H9 (cell line): ENCODE measurements at regions not wholly inside any gene's neighbourhood (a gene's known extent, or its start where the extent isn't known, plus 50 kb on each side); places are given as distances from the start of the nearest gene placed in this dataset.

Source experiments
- DNase-seq: peaks from one replicate; pipeline ENCODE4 v3.0.0-alpha.2; 2017
- H2AFZ ChIP-seq: one replicate; pipeline ENCODE4 v1.6.1; 2013; ENCODE audit warnings: mild to moderate bottlenecking, low read length, control low read depth, moderate library complexity
- H2AK5ac ChIP-seq: 2 replicates; pipeline ENCODE4 v1.6.1; 2013; ENCODE audit warnings: low read length, control low read depth, mixed read lengths; ENCODE audit not compliant: insufficient read length
- H2BK120ac ChIP-seq: one replicate; pipeline ENCODE4 v1.6.1; 2013; ENCODE audit warnings: low read depth, mild to moderate bottlenecking, low read length, control low read depth, inconsistent platforms; ENCODE audit not compliant: poor library complexity, severe bottlenecking
- H2BK12ac ChIP-seq: 2 replicates; pipeline ENCODE4 v1.6.1; 2013; ENCODE audit warnings: low read length, control low read depth, mixed read lengths, low read depth; ENCODE audit not compliant: insufficient read length
- H2BK15ac ChIP-seq: 2 replicates; pipeline ENCODE4 v1.6.1; 2013; ENCODE audit warnings: low read depth, low read length, control low read depth
- H2BK20ac ChIP-seq: one replicate; pipeline ENCODE4 v1.6.1; 2013; ENCODE audit warnings: low read depth, mild to moderate bottlenecking, low read length, control low read depth, inconsistent platforms; ENCODE audit not compliant: poor library complexity, severe bottlenecking
- H2BK5ac ChIP-seq: 2 replicates; pipeline ENCODE4 v1.6.1; 2013; ENCODE audit warnings: low read length, control low read depth, mixed read lengths; ENCODE audit not compliant: insufficient read length
- H3K14ac ChIP-seq: 2 replicates; pipeline ENCODE4 v1.6.1; 2013; ENCODE audit warnings: low read length, control low read depth; ENCODE audit not compliant: insufficient read depth
- H3K18ac ChIP-seq: 2 replicates; pipeline ENCODE4 v1.6.1; 2013; ENCODE audit warnings: low read depth, mild to moderate bottlenecking, mixed read lengths, low read length, control low read depth; ENCODE audit not compliant: insufficient read length
- H3K23ac ChIP-seq: 2 replicates; pipeline ENCODE4 v1.6.1; 2013; ENCODE audit warnings: low read length, control low read depth, mixed read lengths, low read depth; ENCODE audit not compliant: insufficient read length
- H3K23me2 ChIP-seq: 2 replicates; pipeline ENCODE4 v1.6.1; 2013; ENCODE audit warnings: low read depth, mild to moderate bottlenecking, mixed read lengths, low read length, control low read depth; ENCODE audit not compliant: insufficient read length, poor library complexity, severe bottlenecking
- H3K27ac ChIP-seq: 2 replicates; pipeline ENCODE4 v1.5.1; 2013; ENCODE audit warnings: low read length, control low read depth, mixed read lengths, low read depth; ENCODE audit not compliant: insufficient read length
- H3K27me3 ChIP-seq: 2 replicates; pipeline ENCODE4 v1.6.1; 2013; ENCODE audit warnings: low read length, control low read depth, inconsistent platforms; ENCODE audit not compliant: insufficient read depth
- H3K4ac ChIP-seq: 2 replicates; pipeline ENCODE4 v1.6.1; 2013; ENCODE audit warnings: low read depth, mild to moderate bottlenecking, control low read depth, inconsistent platforms, low read length, moderate library complexity
- H3K4me1 ChIP-seq: 2 replicates; pipeline ENCODE4 v1.6.1; 2013; ENCODE audit warnings: low read length, control low read depth, inconsistent platforms; ENCODE audit not compliant: insufficient read depth
- H3K4me2 ChIP-seq: 2 replicates; pipeline ENCODE4 v1.6.1; 2013; ENCODE audit warnings: low read length, control low read depth, mixed read lengths; ENCODE audit not compliant: insufficient read length, insufficient read depth
- H3K56ac ChIP-seq: 2 replicates; pipeline ENCODE4 v1.6.1; 2013; ENCODE audit warnings: low read depth, mild to moderate bottlenecking, mixed read lengths, low read length, control low read depth; ENCODE audit not compliant: insufficient read length
- H3K79me1 ChIP-seq: 2 replicates; pipeline ENCODE4 v1.6.1; 2013; ENCODE audit warnings: low read depth, mild to moderate bottlenecking, moderate library complexity, low read length, control low read depth, inconsistent platforms; ENCODE audit not compliant: insufficient read depth, poor library complexity, severe bottlenecking
- H3K79me2 ChIP-seq: 2 replicates; pipeline ENCODE4 v1.6.1; 2013; ENCODE audit warnings: low read length, control low read depth, inconsistent platforms; ENCODE audit not compliant: insufficient read depth
- H3K9ac ChIP-seq: 2 replicates; pipeline ENCODE4 v1.6.1; 2013; ENCODE audit warnings: low read length, control low read depth, mixed read lengths; ENCODE audit not compliant: insufficient read length; ENCODE audit errors: extremely low read depth
- H3K9me3 ChIP-seq: one replicate; pipeline ENCODE4 v1.6.1; 2013; ENCODE audit warnings: low read depth, low read length, inconsistent platforms; ENCODE audit not compliant: control insufficient read depth
- H3T11ph ChIP-seq: one replicate; pipeline ENCODE4 v1.6.1; 2013; ENCODE audit warnings: mild to moderate bottlenecking, low read length, control low read depth, inconsistent platforms
- H4K20me1 ChIP-seq: one replicate; pipeline ENCODE4 v1.6.1; 2013; ENCODE audit not compliant: control insufficient read depth, insufficient read length, insufficient read depth
- H4K5ac ChIP-seq: 2 replicates; pipeline ENCODE4 v1.6.1; 2013; ENCODE audit warnings: low read depth, mild to moderate bottlenecking, mixed read lengths, low read length, control low read depth; ENCODE audit not compliant: insufficient read length
- H4K8ac ChIP-seq: replicated peaks from 2 replicates; pipeline ENCODE4 v1.6.1; 2013; ENCODE audit warnings: low read length, control low read depth, mixed read lengths, low read depth; ENCODE audit not compliant: insufficient read length
- H4K91ac ChIP-seq: 2 replicates; pipeline ENCODE4 v1.6.1; 2013; ENCODE audit warnings: low read depth, mild to moderate bottlenecking, moderate library complexity, mixed read lengths, low read length, control low read depth; ENCODE audit not compliant: insufficient read length
- H3K27ac Mint-ChIP-seq, 3 experiments: 2 replicates in 2 of 3; 3 replicates in 1 of 3; pipeline ENCODE4 v1.8.0; 2020 to 2021; ENCODE audit warnings: mixed read lengths in 3 of 3, mild to moderate bottlenecking in 1 of 3, moderate library complexity in 1 of 3
- H3K27me3 Mint-ChIP-seq: 2 replicates; pipeline ENCODE4 v1.8.0; 2021; ENCODE audit warnings: low read depth, mild to moderate bottlenecking, moderate library complexity, mixed read lengths
- H3K36me3 Mint-ChIP-seq, 3 experiments: 2 replicates in 2 of 3; 3 replicates in 1 of 3; pipeline ENCODE4 v1.8.0; 2020 to 2021; ENCODE audit warnings: low read depth in 3 of 3, mixed read lengths in 3 of 3; ENCODE audit not compliant: insufficient read depth in 1 of 3
- H3K4me1 Mint-ChIP-seq, 2 experiments: 2 replicates each; pipeline ENCODE4 v1.8.0; 2020; ENCODE audit warnings: mixed read lengths in 2 of 2
- H3K4me3 Mint-ChIP-seq, 2 experiments: 2 replicates in 1 of 2; 3 replicates in 1 of 2; pipeline ENCODE4 v1.8.0; 2020 to 2021; ENCODE audit warnings: mild to moderate bottlenecking in 2 of 2, mixed read lengths in 2 of 2, moderate library complexity in 1 of 2
- H3K9me3 Mint-ChIP-seq, 2 experiments: 2 replicates in 1 of 2; 3 replicates in 1 of 2; pipeline ENCODE4 v1.8.0; 2020; ENCODE audit warnings: mild to moderate bottlenecking in 2 of 2, mixed read lengths in 2 of 2, moderate library complexity in 1 of 2
- WGBS: extraction: QIAGEN DNeasy Blood & Tissue Kit; methylation state at CpG from one replicate; pipeline ENCODE4 v1.1.7; 2013; ENCODE audit warnings: missing lambda C conversion rate, low lambda C conversion rate, mixed read lengths; ENCODE audit not compliant: insufficient read length; ENCODE audit errors: extremely low coverage; 5-methylcytosine and 5-hydroxymethylcytosine counted together
- TF ChIP-seq, protein P1 (sequence below): fragments of 200-600 bp; sonication (generic); conservative IDR thresholded peaks from 3 replicates; pipeline ENCODE4 v1.8.0; 2021; ENCODE audit warnings: antibody characterized with exemption, mild to moderate bottlenecking

DNA sequence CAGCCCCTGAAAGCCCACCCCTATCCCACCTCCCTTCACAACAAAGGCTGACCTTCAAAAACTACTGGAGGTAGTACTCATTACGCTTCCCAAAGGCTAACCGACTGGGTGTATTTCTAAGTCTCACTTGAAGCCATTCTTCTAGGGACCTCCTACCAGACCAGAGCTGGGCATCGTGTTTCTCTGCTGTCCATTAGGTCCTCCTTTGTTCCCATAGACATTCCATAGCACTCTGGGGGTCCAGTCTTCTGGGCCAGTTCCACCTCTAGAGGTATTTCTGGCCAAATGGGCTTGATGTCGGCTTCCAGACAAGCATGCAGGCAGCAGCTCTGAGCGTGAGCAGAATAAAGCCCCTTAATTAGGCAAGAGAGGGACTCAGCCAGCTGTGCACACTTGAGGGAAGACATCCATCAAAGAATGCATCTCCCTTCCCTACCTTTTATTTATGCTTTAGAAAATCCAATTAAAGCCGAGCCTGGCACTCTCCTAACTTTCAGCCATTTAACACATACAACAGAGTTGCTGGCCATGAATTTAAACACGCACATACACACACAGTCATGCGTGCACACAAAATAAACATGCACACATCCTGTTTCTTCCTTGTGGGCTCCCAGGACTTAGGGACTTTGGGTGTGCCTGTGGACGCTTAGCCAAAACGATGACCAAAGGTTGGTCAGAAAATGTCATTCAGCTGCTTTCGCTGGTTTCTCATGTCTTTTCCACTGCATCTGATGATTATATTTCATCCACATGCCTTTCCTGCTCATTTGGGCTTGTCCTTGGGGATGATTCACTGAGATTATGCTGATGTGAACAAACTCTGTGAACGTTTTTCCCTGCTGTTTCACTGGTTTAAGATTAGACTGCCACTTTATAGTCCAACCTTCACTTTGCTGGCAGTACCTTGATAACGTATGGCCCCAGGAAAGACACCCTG lies 362.0 kb upstream of the NFE2L3 start:
- Histone ChIP-seq H4K8ac (no peak overlapping the region), H2BK20ac (no peak overlapping the region), H3K4ac (no peak overlapping the region), H3K14ac (no peak overlapping the region), H2AFZ (no peak overlapping the region), H3K4me2 (no peak overlapping the region), H4K20me1 (no peaks in the 10 kb centered on the region), H3K27me3 (no peaks in the 10 kb centered on the region), H3K27ac (no peak overlapping the region), H3K56ac (no peak overlapping the region), H3K9me3 (no peaks in the 10 kb centered on the region), H2BK15ac (no peak overlapping the region), H2BK12ac (no peak overlapping the region), H4K5ac (no peak overlapping the region), H3K79me2 (no peaks in the 10 kb centered on the region), H3T11ph (no peak overlapping the region), H3K18ac (no peak overlapping the region), H3K4me1 (no peaks in the 10 kb centered on the region), H3K79me1 (no peaks in the 10 kb centered on the region), H4K91ac (no peak overlapping the region), H2BK120ac (no peak overlapping the region), H2AK5ac (no peak overlapping the region), H3K23me2 (no peaks in the 10 kb centered on the region), H2BK5ac (no peak overlapping the region), H3K9ac (no peak overlapping the region), H3K23ac (no peak overlapping the region)
- no peaks in the 10 kb centered on the region for H3K36me3 Mint-ChIP-seq
- no peaks in the 10 kb centered on the region; the same call in 1 of the 2 replicates for H3K27me3 Mint-ChIP-seq
- no peak overlapping the region for H3K4me3 Mint-ChIP-seq
- TF ChIP-seq, protein P1, sequence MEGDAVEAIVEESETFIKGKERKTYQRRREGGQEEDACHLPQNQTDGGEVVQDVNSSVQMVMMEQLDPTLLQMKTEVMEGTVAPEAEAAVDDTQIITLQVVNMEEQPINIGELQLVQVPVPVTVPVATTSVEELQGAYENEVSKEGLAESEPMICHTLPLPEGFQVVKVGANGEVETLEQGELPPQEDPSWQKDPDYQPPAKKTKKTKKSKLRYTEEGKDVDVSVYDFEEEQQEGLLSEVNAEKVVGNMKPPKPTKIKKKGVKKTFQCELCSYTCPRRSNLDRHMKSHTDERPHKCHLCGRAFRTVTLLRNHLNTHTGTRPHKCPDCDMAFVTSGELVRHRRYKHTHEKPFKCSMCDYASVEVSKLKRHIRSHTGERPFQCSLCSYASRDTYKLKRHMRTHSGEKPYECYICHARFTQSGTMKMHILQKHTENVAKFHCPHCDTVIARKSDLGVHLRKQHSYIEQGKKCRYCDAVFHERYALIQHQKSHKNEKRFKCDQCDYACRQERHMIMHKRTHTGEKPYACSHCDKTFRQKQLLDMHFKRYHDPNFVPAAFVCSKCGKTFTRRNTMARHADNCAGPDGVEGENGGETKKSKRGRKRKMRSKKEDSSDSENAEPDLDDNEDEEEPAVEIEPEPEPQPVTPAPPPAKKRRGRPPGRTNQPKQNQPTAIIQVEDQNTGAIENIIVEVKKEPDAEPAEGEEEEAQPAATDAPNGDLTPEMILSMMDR = no peak
- H3K9me3 Mint-ChIP-seq = no peaks in the 10 kb centered on the region
- peaks cover 0 to 2% of the 10 kb centered on the region in 2 experiments; a peak in 1 of 4 replicates for H3K4me1 Mint-ChIP-seq
- WGBS = no CpG with 5 or more reads among the region's 13 CpGs
- no peak for DNase-seq
- H3K27ac Mint-ChIP-seq = no peak overlapping the region
